Tibial nerve (tissue), 3 donors: ENCODE measurements at regions not wholly inside any gene's neighbourhood (a gene's known extent, or its start where the extent isn't known, plus 50 kb on each side); places are given as distances from the start of the nearest gene placed in this dataset.
"Not testable (repeated sequence)": the region's sequence is repeated elsewhere in the genome, so short reads cannot be mapped to it uniquely, and the experiment has no call there.

Source experiments
- POLR2A ChIP-seq, 2 donors: fragments of 450-650 bp; IDR thresholded peaks; one replicate each; pipeline ENCODE4 v1.6.1; 2017; ENCODE audit warnings: antibody characterized with exemption in 2 of 2, mild to moderate bottlenecking in 2 of 2, moderate library complexity in 2 of 2
- TF ChIP-seq, protein P1 (sequence below), 5 experiments: fragments of 200-600 bp in 3 of 5; fragments of 450-650 bp in 2 of 5; sonication (generic) in 3 of 5; IDR thresholded peaks; one replicate each; pipeline ENCODE4 v1.5.1; 2016 to 2019; ENCODE audit warnings: antibody characterized with exemption in 5 of 5, mild to moderate bottlenecking in 3 of 5, moderate library complexity in 2 of 5

GRCh38 chr12:131206630-131207299, 253.1 kb downstream of the ADGRD1 start:
- TF ChIP-seq, protein P1, sequence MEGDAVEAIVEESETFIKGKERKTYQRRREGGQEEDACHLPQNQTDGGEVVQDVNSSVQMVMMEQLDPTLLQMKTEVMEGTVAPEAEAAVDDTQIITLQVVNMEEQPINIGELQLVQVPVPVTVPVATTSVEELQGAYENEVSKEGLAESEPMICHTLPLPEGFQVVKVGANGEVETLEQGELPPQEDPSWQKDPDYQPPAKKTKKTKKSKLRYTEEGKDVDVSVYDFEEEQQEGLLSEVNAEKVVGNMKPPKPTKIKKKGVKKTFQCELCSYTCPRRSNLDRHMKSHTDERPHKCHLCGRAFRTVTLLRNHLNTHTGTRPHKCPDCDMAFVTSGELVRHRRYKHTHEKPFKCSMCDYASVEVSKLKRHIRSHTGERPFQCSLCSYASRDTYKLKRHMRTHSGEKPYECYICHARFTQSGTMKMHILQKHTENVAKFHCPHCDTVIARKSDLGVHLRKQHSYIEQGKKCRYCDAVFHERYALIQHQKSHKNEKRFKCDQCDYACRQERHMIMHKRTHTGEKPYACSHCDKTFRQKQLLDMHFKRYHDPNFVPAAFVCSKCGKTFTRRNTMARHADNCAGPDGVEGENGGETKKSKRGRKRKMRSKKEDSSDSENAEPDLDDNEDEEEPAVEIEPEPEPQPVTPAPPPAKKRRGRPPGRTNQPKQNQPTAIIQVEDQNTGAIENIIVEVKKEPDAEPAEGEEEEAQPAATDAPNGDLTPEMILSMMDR (IDR thresholded peaks at IDR 0.05), result not testable (repeated sequence)
- not testable (repeated sequence) for TF ChIP-seq POLR2A (IDR thresholded peaks at IDR 0.05)
